OCI-LY7 (cell line): ENCODE measurements at regions not wholly inside any gene's neighbourhood (a gene's known extent, or its start where the extent isn't known, plus 50 kb on each side); places are given as distances from the start of the nearest gene placed in this dataset.

Experiments
- CTCF ChIP-seq: fragments of 200-600 bp; sonication (generic); conservative IDR thresholded peaks from 2 replicates; pipeline ENCODE4 v1.5.1; 2014; ENCODE audit warnings: mild to moderate bottlenecking, antibody characterized with exemption, low read length, moderate library complexity, mixed read lengths
- EZH2phosphoT487 ChIP-seq: fragments of 200-600 bp; sonication (generic); IDR thresholded peaks from 2 replicates; pipeline ENCODE4 v1.6.1; 2018; ENCODE audit warnings: low read depth, borderline replicate concordance, mild to moderate bottlenecking, mixed run types, antibody characterized with exemption, low read length, moderate library complexity, mixed read lengths

- TF ChIP-seq CTCF (no peak), EZH2phosphoT487 (no peak)
Measured at GRCh38 chr9:118192807-118193206, 488.6 kb downstream of the TLR4 start.
